ENCODE measurements at regions not wholly inside any gene's neighbourhood (a gene's known extent, or its start where the extent isn't known, plus 50 kb on each side); places are given as distances from the start of the nearest gene placed in this dataset.

DNA sequence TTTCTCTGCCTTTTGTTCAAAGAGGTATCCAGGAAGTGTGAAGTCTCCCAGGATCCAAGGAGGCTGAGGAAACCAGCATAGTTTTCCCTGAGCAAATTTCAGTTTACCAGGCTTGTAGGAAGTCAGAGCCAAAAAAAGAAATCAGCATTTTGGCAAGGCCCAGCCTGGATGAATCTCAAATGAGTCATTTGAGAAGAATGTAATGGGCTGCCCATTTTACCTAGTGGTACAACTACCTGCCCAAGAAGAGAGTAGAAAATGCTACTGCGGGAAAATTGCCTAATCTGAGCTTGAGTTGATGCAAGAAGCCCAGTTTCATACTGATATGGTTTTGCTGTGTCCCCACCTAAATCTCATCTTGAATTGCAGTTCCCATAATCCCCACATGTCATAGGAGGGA is 284.1 kb upstream of the ZNF507 start:
- TF ChIP-seq CTCF (IDR thresholded peaks at IDR 0.05; ENCODE audit: insufficient read depth, low read length) (no peak), GABPA (IDR thresholded peaks at IDR 0.05; ENCODE audit: low read depth) (no peak), POLR2AphosphoS5 (IDR thresholded peaks at IDR 0.05; ENCODE audit: low read depth) (no peak), SPI1 (IDR thresholded peaks at IDR 0.05; ENCODE audit: borderline replicate concordance, low read depth) (no peak)
- TF ChIP-seq, protein P1, sequence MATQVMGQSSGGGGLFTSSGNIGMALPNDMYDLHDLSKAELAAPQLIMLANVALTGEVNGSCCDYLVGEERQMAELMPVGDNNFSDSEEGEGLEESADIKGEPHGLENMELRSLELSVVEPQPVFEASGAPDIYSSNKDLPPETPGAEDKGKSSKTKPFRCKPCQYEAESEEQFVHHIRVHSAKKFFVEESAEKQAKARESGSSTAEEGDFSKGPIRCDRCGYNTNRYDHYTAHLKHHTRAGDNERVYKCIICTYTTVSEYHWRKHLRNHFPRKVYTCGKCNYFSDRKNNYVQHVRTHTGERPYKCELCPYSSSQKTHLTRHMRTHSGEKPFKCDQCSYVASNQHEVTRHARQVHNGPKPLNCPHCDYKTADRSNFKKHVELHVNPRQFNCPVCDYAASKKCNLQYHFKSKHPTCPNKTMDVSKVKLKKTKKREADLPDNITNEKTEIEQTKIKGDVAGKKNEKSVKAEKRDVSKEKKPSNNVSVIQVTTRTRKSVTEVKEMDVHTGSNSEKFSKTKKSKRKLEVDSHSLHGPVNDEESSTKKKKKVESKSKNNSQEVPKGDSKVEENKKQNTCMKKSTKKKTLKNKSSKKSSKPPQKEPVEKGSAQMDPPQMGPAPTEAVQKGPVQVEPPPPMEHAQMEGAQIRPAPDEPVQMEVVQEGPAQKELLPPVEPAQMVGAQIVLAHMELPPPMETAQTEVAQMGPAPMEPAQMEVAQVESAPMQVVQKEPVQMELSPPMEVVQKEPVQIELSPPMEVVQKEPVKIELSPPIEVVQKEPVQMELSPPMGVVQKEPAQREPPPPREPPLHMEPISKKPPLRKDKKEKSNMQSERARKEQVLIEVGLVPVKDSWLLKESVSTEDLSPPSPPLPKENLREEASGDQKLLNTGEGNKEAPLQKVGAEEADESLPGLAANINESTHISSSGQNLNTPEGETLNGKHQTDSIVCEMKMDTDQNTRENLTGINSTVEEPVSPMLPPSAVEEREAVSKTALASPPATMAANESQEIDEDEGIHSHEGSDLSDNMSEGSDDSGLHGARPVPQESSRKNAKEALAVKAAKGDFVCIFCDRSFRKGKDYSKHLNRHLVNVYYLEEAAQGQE (IDR thresholded peaks at IDR 0.05; ENCODE audit: insufficient replicate concordance, low read depth): no peak

Data from HL-60 (cell line).